ENCODE measurements at regions not wholly inside any gene's neighbourhood (a gene's known extent, or its start where the extent isn't known, plus 50 kb on each side); places are given as distances from the start of the nearest gene placed in this dataset.
A peak's percentile ranks its signal among the peaks of the same experiment; 100 is the strongest.

- TF ChIP-seq POLR2A (IDR thresholded peaks at IDR 0.05) = no peak
- TF ChIP-seq CTCF (IDR thresholded peaks at IDR 0.05 in 4 of 5, conservative IDR thresholded peaks at IDR 0.05 in 1 of 5) = peak; percentile 81 to 85 (median 83)
Measured at GRCh38 chr5:148740966-148741742, 85.3 kb upstream of the ADRB2 start.

Data from gastrocnemius medialis (tissue), 4 donors.